NCI-H460 (cell line): ENCODE measurements at regions not wholly inside any gene's neighbourhood (a gene's known extent, or its start where the extent isn't known, plus 50 kb on each side); places are given as distances from the start of the nearest gene placed in this dataset.
"Not testable (repeated sequence)": the region's sequence is repeated elsewhere in the genome, so short reads cannot be mapped to it uniquely, and the experiment has no call there.

Experiments used
- DNase-seq: peaks from one replicate; pipeline ENCODE4 v3.0.0-alpha.2; 2016; ENCODE audit warnings: low read depth; ENCODE audit errors: extremely low read depth

DNA sequence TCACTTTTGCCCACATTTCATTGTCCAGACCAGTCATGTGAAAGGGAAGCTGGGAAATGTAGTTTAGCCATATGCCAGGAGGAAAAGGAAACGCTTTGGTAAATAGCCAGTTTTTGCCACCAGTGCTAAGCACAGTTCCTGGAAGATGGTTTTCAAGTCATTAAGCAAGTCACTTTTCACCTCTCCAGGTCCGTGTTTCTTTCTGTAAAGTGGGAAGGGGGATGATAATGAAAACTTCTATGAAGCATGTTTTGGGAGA lies 96.6 kb upstream of the TPTE start:
- DNase-seq, result not testable (repeated sequence)

- no peak for DNase-seq
Measured at GRCh38 chr21:10425856-10426255, 95.5 kb upstream of the TPTE start.

DNA sequence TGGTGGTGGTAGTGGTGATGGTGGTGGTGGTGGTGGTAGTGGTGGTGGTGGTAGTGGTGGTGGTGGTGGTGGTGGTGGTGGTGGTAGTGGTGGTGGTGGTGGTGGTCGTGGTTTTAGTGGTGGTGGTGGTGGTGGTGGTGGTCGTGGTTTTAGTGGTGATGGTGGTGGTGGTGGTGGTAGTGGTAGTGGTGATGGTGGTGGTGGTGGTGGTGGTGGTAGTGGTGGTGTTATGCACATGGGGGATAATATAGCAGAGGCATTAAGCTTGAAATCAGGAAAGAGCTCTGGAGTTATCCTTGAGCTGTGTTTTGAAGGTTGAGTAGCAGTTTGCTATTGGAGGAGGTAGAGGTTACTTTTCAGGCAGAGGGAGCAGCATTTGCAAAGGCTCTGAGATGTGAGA lies 94.6 kb upstream of the TPTE start:
- DNase-seq, result not testable (repeated sequence)

GRCh38 chr21:10427277-10427676 lies 94.1 kb upstream of the TPTE start:
- not testable (repeated sequence) for DNase-seq

- DNase-seq, result not testable (repeated sequence)
Measured at GRCh38 chr21:10428981-10429534, 92.3 kb upstream of the TPTE start.

GRCh38 chr21:10430005-10430404 lies 91.4 kb upstream of the TPTE start:
- DNase-seq, result no peak

- not testable (repeated sequence) for DNase-seq
Measured at GRCh38 chr21:10431995-10432394, 89.4 kb upstream of the TPTE start.

DNA sequence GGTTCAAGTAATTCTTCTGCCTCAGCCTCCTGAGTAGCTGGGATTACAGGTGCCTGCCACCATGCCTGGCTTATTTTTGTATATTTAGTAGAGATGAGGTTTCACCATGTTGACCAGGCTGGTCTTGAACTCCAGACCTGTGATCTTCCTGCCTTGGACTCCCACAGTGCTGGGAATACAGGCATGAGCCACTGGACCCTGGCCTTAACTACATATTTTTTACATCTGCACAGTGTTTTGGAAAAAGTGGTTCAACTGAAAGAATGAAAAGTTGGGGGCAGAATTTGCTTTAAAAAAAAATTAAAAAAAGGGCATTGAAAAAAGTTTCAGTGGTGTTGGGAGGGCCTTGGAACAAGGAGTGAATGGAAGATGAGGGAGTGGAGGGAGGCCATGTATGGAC lies 88.9 kb upstream of the TPTE start:
- DNase-seq, result not testable (repeated sequence)

DNA sequence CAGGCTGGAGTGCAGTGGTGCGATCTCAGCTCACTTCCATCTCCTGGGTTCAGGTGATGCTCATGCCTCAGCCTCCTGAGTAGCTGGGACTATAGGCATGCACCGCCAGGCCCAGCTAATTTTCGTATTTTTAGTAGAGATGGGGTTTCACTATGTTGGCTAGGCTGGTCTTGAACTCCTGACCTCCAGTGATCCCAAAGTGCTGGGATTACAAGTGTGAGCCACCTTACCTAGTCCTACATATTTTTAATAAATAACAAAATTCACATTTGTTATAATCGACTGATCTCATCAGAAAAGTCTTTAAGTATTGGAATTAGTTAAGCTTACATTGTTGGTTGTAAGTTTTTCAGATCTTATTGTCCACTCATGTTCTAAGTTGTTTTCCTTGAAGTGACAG lies 83.4 kb upstream of the TPTE start:
- not testable (repeated sequence) for DNase-seq

- not testable (repeated sequence) for DNase-seq
Measured at GRCh38 chr21:10440639-10441038, 80.7 kb upstream of the TPTE start.

GRCh38 chr21:10442018-10442417 lies 79.4 kb upstream of the TPTE start:
- not testable (repeated sequence) for DNase-seq

DNA sequence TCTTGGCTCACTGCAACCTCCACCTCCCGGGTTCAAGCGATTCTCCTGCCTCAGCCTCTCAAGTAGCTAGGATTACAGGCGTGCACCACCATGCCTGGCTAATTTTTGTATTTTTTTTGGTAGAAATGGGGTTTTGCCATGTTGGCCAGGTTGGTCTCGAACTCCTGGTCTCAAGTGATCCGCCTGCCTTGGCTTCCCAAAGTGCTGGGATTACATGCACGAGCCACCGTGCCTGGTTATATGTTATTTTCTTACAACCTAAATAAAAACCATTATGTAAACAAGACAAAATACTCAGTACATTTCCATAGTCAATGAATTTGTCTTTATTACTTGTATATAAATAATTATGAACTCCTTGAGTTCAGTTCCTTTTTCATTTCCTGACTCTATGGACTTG lies 75.7 kb upstream of the TPTE start:
- DNase-seq, result not testable (repeated sequence)

DNA sequence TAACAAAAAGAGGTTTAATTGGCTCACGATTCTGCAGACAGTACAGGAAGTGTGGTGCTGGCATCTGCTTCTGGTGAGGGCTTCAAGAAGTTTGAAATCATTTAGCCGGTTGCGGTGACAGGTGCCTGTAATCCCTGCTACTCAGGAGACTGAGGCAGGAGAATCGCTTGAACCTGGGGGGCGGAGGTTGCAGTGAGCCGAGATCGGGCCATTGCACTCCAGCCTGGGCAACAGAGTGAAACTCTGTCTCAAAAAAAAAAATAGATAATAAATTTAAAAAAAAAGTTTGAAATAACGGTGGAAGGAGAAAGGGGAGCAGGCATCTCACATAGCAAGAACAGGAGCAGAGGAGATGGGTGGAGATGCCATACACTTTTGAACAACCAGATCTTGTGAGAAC lies 71.9 kb upstream of the TPTE start:
- not testable (repeated sequence) for DNase-seq

- not testable (repeated sequence) for DNase-seq
Measured at GRCh38 chr21:10451274-10451673, 70.1 kb upstream of the TPTE start.

DNA sequence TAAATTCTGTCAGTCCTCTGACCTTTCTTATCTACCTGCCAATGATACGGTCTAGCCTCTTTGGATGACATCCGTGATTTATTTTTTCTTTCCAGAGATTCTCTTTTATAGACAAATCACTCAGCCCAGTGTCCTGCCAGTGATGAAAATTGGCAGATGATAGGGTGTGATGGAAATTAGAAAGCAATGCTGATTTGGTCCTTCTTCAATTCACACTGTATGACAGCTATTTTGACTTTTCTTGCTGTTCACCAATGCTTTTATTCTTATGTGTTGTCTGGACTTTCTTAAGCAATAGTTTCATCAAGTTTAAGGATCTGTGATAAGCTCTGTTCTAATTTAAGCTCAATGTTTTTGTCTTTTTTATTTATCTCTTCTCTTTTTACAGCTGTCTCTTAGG lies 63.6 kb upstream of the TPTE start:
- DNase-seq, result not testable (repeated sequence)

DNA sequence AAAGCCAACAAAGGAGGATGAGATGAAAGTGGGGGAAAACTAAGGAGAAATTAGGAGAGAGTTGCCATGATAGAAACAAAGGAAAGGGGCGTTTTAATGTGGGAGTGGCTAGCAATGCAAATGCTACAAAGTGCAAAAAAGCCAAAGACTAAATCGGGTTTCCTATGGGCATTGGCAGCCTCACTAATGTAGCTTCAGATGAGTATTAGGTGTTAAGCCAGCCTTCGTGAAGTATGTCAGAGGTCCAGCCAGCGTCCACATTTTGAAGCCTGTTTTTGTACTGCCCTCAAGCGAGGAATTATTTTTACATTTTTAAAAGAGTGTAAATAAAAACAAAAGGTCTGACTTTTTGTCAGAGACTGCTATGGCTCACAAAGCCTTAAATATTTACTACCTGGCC lies 60.4 kb upstream of the TPTE start:
- DNase-seq, result not testable (repeated sequence)

- DNase-seq, result not testable (repeated sequence)
Measured at GRCh38 chr21:10461445-10461844, 59.9 kb upstream of the TPTE start.

GRCh38 chr21:10463156-10463555 lies 58.2 kb upstream of the TPTE start:
- DNase-seq, result no peak

GRCh38 chr21:10464975-10465374 lies 56.4 kb upstream of the TPTE start:
- no peak for DNase-seq

DNA sequence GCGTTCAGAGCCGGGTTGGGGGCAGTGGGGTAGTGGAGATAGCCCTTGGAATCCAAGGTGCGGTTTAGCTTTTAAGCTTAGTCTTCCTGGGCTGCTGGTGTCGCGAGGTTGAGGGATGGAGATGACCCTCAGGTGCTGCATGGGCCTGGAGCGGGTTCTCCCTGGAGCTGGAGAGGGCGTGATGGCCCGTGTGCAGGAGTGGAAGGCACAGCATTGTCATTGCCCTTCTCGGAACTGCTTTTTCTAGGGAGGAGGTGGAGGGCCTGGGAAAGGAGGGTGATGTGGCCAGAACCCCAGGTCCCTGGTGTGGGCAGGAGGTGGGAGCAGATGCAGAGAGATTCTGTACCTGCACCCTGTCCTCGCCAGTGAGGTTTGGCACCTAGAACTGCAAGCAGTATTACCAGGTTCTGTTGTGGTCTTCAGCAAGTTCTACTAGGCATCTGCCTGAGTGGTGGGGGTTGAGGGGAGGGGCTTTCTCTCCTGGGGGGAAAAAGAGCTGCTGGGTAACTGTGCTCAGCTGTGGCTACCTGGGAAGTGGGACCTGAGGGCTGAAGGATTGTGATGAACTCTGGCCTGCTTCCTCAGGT lies 55.8 kb upstream of the TPTE start:
- DNase-seq, result not testable (repeated sequence)

DNA sequence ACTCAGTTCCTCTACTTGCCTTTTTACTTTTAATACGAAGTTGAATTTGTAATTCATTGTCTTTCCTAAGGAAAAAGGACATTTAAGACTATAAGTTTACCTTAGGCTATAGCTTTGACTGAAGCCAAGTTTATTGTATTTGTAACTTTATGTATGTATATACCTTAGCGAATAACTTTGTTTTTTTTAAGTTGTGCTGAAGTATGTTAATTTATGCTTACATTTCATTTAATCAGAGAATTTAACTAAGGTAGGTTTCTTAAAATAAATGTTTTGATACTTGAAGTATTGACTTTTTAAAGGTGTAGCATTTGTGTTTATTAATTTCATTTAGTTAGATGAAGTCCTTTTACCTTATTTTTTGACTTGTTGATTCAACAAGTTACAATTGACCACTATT lies 55.2 kb upstream of the TPTE start:
- DNase-seq, result no peak
